Activated T-helper 1 cell treated with anti-CD3 and anti-CD28 coated beads, Interleukin-2, amount 50 U/mL, for 16 hours (primary cell): ENCODE measurements at regions not wholly inside any gene's neighbourhood (a gene's known extent, or its start where the extent isn't known, plus 50 kb on each side); places are given as distances from the start of the nearest gene placed in this dataset.
"Not testable (repeated sequence)": the region's sequence is repeated elsewhere in the genome, so short reads cannot be mapped to it uniquely, and the experiment has no call there.

Experiments used
- DNase-seq, 2 donors: peaks; one replicate each; pipeline ENCODE4 v3.0.0-alpha.2; 2020; ENCODE audit warnings: low read depth in 1 of 2, low spot score in 1 of 2

GRCh38 chr7:93048136-93048930, 69.4 kb downstream of the SAMD9 start:
- DNase-seq: no peak

GRCh38 chr7:93047514-93048099, 70.2 kb downstream of the SAMD9 start:
- DNase-seq: no peak

GRCh38 chr7:93046641-93047040, 71.1 kb downstream of the SAMD9 start:
- DNase-seq: no peak

- no peak for DNase-seq
Measured at GRCh38 chr7:93044147-93044810, 73.5 kb downstream of the SAMD9 start.

- DNase-seq: no peak
Measured at GRCh38 chr7:93043385-93043985, 74.3 kb downstream of the SAMD9 start.

GRCh38 chr7:93040355-93040754, 77.4 kb downstream of the SAMD9 start:
- no peak for DNase-seq

- no peak for DNase-seq
Measured at GRCh38 chr7:93039786-93040185, 78.0 kb downstream of the SAMD9 start.

GRCh38 chr7:93039282-93039681, 78.5 kb downstream of the SAMD9 start:
- no peak for DNase-seq

GRCh38 chr7:93036807-93037206, 81.0 kb downstream of the SAMD9 start:
- DNase-seq: no peak

- no peak for DNase-seq
Measured at GRCh38 chr7:93036149-93036640, 81.6 kb downstream of the SAMD9 start.

GRCh38 chr7:93031795-93032194, 86.0 kb downstream of the SAMD9 start:
- no peak for DNase-seq

GRCh38 chr7:93030605-93031225, 87.1 kb downstream of the SAMD9 start:
- DNase-seq: no peak

- DNase-seq: no peak
Measured at GRCh38 chr7:93029056-93029455, 88.7 kb downstream of the SAMD9 start.

- DNase-seq: no peak
Measured at GRCh38 chr7:93028610-93029009, 89.2 kb downstream of the SAMD9 start.

- DNase-seq: no peak
Measured at GRCh38 chr7:93027044-93027443, 90.7 kb downstream of the SAMD9 start.

GRCh38 chr7:93026425-93026824, 91.4 kb downstream of the SAMD9 start:
- no peak for DNase-seq

- DNase-seq: no peak
Measured at GRCh38 chr7:93025389-93025788, 92.4 kb downstream of the SAMD9 start.

GRCh38 chr7:93022931-93023478, 94.8 kb downstream of the SAMD9 start:
- not testable (repeated sequence) for DNase-seq

- DNase-seq: no peak
Measured at GRCh38 chr7:93021748-93022147, 96.0 kb downstream of the SAMD9 start.

- no peak for DNase-seq
Measured at GRCh38 chr7:93018716-93019115, 99.1 kb downstream of the SAMD9 start.
